Karpas-422 (cell line): ENCODE measurements at regions not wholly inside any gene's neighbourhood (a gene's known extent, or its start where the extent isn't known, plus 50 kb on each side); places are given as distances from the start of the nearest gene placed in this dataset.

Source experiments
- DNase-seq: peaks from one replicate; pipeline ENCODE4 v3.0.0-alpha.2; 2015
- H2AFZ ChIP-seq: fragments of 200-600 bp; sonication (generic); 2 replicates; pipeline ENCODE4 v1.6.1; 2014; ENCODE audit warnings: antibody characterized with exemption, low read length, mixed read lengths
- H3K27ac ChIP-seq: fragments of 200-600 bp; sonication (generic); 2 replicates; pipeline ENCODE4 v1.5.1; 2014; ENCODE audit warnings: mild to moderate bottlenecking, low read length, moderate library complexity
- H3K27me3 ChIP-seq: fragments of 200-600 bp; sonication (generic); 2 replicates; pipeline ENCODE4 v1.6.1; 2014; ENCODE audit warnings: low read length, mixed read lengths
- H3K36me3 ChIP-seq: fragments of 200-600 bp; sonication (generic); 2 replicates; pipeline ENCODE4 v1.6.1; 2014; ENCODE audit warnings: low read length, mixed read lengths; ENCODE audit not compliant: insufficient read depth
- H3K4me1 ChIP-seq: fragments of 200-600 bp; sonication (generic); 2 replicates; pipeline ENCODE4 v1.6.1; 2014; ENCODE audit warnings: mild to moderate bottlenecking, low read length, mixed read lengths
- H3K4me2 ChIP-seq: fragments of 200-600 bp; sonication (generic); 2 replicates; pipeline ENCODE4 v1.6.1; 2014; ENCODE audit warnings: low read length, low read depth, mild to moderate bottlenecking; ENCODE audit not compliant: poor library complexity, severe bottlenecking
- H3K4me3 ChIP-seq: fragments of 200-600 bp; sonication (generic); 2 replicates; pipeline ENCODE4 v1.5.1; 2014; ENCODE audit warnings: mild to moderate bottlenecking, antibody characterized with exemption, low read length, mixed read lengths
- H3K79me2 ChIP-seq: fragments of 200-600 bp; sonication (generic); 2 replicates; pipeline ENCODE4 v1.6.1; 2014; ENCODE audit warnings: mild to moderate bottlenecking, low read length, mixed read lengths
- H3K9ac ChIP-seq: fragments of 200-600 bp; sonication (generic); 2 replicates; pipeline ENCODE4 v1.6.0; 2014; ENCODE audit warnings: low read length
- H3K9me2 ChIP-seq: fragments of 200-600 bp; sonication (generic), shearing (Covaris generic); replicated peaks from 2 replicates; pipeline ENCODE4 v1.6.0; 2014; ENCODE audit warnings: mild to moderate bottlenecking, low read length, moderate library complexity; ENCODE audit not compliant: insufficient read depth
- H3K9me3 ChIP-seq: fragments of 300-700, 200-600 bp; sonication (generic); 2 replicates; pipeline ENCODE4 v1.6.1; 2014; ENCODE audit warnings: low read length, mixed read lengths
- H4K20me1 ChIP-seq: fragments of 200-600 bp; sonication (generic); 2 replicates; pipeline ENCODE4 v1.6.1; 2014; ENCODE audit warnings: mild to moderate bottlenecking, antibody characterized with exemption, low read length, low read depth; ENCODE audit not compliant: insufficient read depth

DNA sequence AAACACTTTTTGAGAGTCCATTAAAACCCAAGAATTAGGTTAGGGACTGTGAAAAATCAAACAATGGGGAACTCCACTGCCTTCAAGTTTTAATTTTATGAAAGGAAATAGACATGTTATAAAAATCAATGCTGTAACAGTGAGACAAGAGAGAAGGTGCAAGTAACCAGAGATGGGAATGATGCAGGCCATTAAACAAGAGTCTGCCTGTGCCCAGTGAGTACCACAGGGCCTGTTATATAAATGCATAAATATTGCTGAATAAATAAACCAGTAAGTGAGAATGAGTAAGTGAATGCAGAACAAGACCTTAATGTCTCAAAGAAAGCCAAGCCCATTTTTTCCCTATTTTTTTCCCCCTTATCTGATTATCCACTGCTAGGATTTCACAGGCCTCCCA is 53.3 kb upstream of the BMP2K start:
- Histone ChIP-seq H4K20me1 (no peaks in the 10 kb centered on the region), H3K4me1 (no peaks in the 10 kb centered on the region), H3K9me3 (no peaks in the 10 kb centered on the region), H3K9ac (no peak overlapping the region), H3K9me2 (no peaks in the 10 kb centered on the region), H3K27me3 (no peaks in the 10 kb centered on the region), H2AFZ (no peak overlapping the region), H3K27ac (no peak overlapping the region), H3K36me3 (no peaks in the 10 kb centered on the region), H3K79me2 (no peaks in the 10 kb centered on the region), H3K4me3 (no peak overlapping the region), H3K4me2 (no peak overlapping the region)
- no peak for DNase-seq
